ENCODE measurements at regions not wholly inside any gene's neighbourhood (a gene's known extent, or its start where the extent isn't known, plus 50 kb on each side); places are given as distances from the start of the nearest gene placed in this dataset.

DNA sequence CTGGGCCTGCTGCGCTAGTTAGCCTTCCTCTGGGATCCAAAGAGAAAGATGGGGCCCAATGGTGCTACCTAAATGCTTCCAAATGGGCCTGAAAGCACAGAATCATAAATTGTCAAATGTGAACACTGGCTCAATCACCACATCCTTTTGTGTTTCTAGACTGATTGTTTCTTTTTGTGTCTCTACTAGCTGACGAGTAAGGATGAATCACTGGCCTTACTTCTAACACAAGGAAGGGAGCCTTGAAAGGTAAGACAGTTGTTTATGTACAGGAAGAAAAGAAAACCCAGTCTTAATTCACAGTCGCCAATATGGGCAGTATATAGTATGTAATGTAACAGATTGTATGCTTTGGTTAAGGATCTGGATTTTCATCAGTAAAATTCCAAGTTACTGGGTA, 89.5 kb downstream of the ZNF92 start:
- TF ChIP-seq, protein P1, sequence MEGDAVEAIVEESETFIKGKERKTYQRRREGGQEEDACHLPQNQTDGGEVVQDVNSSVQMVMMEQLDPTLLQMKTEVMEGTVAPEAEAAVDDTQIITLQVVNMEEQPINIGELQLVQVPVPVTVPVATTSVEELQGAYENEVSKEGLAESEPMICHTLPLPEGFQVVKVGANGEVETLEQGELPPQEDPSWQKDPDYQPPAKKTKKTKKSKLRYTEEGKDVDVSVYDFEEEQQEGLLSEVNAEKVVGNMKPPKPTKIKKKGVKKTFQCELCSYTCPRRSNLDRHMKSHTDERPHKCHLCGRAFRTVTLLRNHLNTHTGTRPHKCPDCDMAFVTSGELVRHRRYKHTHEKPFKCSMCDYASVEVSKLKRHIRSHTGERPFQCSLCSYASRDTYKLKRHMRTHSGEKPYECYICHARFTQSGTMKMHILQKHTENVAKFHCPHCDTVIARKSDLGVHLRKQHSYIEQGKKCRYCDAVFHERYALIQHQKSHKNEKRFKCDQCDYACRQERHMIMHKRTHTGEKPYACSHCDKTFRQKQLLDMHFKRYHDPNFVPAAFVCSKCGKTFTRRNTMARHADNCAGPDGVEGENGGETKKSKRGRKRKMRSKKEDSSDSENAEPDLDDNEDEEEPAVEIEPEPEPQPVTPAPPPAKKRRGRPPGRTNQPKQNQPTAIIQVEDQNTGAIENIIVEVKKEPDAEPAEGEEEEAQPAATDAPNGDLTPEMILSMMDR (IDR thresholded peaks at IDR 0.05): no peak
- no peak for TF ChIP-seq POLR2AphosphoS5 (IDR thresholded peaks at IDR 0.05; ENCODE audit: low read depth, low read length)
